ENCODE measurements at regions not wholly inside any gene's neighbourhood (a gene's known extent, or its start where the extent isn't known, plus 50 kb on each side); places are given as distances from the start of the nearest gene placed in this dataset.

GRCh38 chr7:46854958-46855473 lies 726.9 kb downstream of the TNS3 start:
- no peak overlapping the region for H2BK120ac ChIP-seq (replicated peaks; ENCODE audit: low read depth, low read length)
- CTCF ChIA-PET (ENCODE audit: partially characterized antibody) = no interaction called here
- H3K36me3 ChIP-seq (ENCODE audit: control insufficient read depth in 2 of 4, insufficient read depth in 4 of 4, low read length in 3 of 4) = no peaks in the 10 kb centered on the region
- H2BK5ac ChIP-seq (ENCODE audit: low read depth, low read length) = no peak overlapping the region
- 90% methylated on average over 1 of the region's 1 CpG; no CpG with 5 or more reads in 1 of the 2 experiments for WGBS, 2 experiments (ENCODE audit: extremely low coverage in 1 of 2, insufficient coverage in 1 of 2, insufficient read length in 1 of 2, insufficient replicate concordance in 2 of 2, low coverage in 1 of 2, low lambda C conversion rate in 2 of 2, missing lambda C conversion rate in 1 of 2)
- H3K9me3 ChIP-seq (ENCODE audit: insufficient read depth in 2 of 2, low read depth in 1 of 2, low read length in 1 of 2) = no peaks in the 10 kb centered on the region
- no peak overlapping the region for H3K4me3 ChIP-seq (ENCODE audit: extremely low read depth in 1 of 4, insufficient read depth in 2 of 4, low read depth in 3 of 4, low read length in 4 of 4)
- H3K56ac ChIP-seq (replicated peaks; ENCODE audit: insufficient read length, low read depth, low read length) = no peak overlapping the region
- no peaks in the 10 kb centered on the region for H4K20me1 ChIP-seq (replicated peaks in 1 of 2; ENCODE audit: control insufficient read depth in 1 of 2, insufficient read depth in 2 of 2, low read length in 2 of 2)
- H2AFZ ChIP-seq (ENCODE audit: low read length) = no peak overlapping the region
- no peak overlapping the region for H3K14ac ChIP-seq (ENCODE audit: insufficient read length)
- peaks cover 0 to 3% of the 10 kb centered on the region in 2 experiments; a peak in 1 of 4 replicates for H3K79me2 ChIP-seq (ENCODE audit: control insufficient read depth in 1 of 2, insufficient read depth in 2 of 2, low read length in 2 of 2)
- FAIRE-seq (no peak), DNase-seq (ENCODE audit: low read depth in 1 of 2, low spot score in 2 of 2) (no peak)
- H3K23ac ChIP-seq (ENCODE audit: insufficient read length) = no peak overlapping the region
- H2BK12ac ChIP-seq (ENCODE audit: low read depth, low read length) = no peak overlapping the region
- peaks cover 0 to 1% (median 0%) of the 10 kb centered on the region in 4 experiments; a peak in 1 of 7 replicates for H3K27me3 ChIP-seq (replicated peaks in 1 of 4; ENCODE audit: control insufficient read depth in 3 of 4, extremely low read depth in 1 of 4, insufficient read depth in 3 of 4, low read length in 3 of 4)
- H4K5ac ChIP-seq (ENCODE audit: insufficient read length, low read depth, low read length) = no peak overlapping the region
- no peak overlapping the region for H3K4ac ChIP-seq (replicated peaks; ENCODE audit: insufficient read length, low read depth, low read length)
- no peak overlapping the region for H2AK5ac ChIP-seq (ENCODE audit: low read depth, low read length)
- H3K9ac ChIP-seq (replicated peaks in 1 of 4; ENCODE audit: extremely low read depth in 1 of 4, low read depth in 3 of 4, low read length in 3 of 4) = no peak overlapping the region
- H4K8ac ChIP-seq (ENCODE audit: extremely low read depth, insufficient read depth, low read length) = no peak overlapping the region
- H2BK20ac ChIP-seq (ENCODE audit: low read length) = no peak overlapping the region
- POLR2A ChIA-PET (ENCODE audit: partially characterized antibody) = no interaction called here
- H4K91ac ChIP-seq (replicated peaks; ENCODE audit: insufficient read length, low read length) = no peak overlapping the region
- H3K79me1 ChIP-seq (ENCODE audit: low read depth, low read length) = no peaks in the 10 kb centered on the region
- H3K18ac ChIP-seq (ENCODE audit: extremely low read depth, low read length) = no peak overlapping the region
- no peak overlapping the region for H2BK15ac ChIP-seq (ENCODE audit: low read length)
- no peaks in the 10 kb centered on the region for H3K23me2 ChIP-seq (ENCODE audit: low read depth, low read length)
- no peaks in the 10 kb centered on the region for H3K4me1 ChIP-seq (replicated peaks in 1 of 4; ENCODE audit: control insufficient read depth in 3 of 4, insufficient read depth in 4 of 4, low read length in 3 of 4)
- H3K27ac ChIP-seq (ENCODE audit: low read depth, low read length) = no peak overlapping the region
- no peak overlapping the region for H3K4me2 ChIP-seq (ENCODE audit: insufficient read depth in 1 of 2, low read depth in 2 of 2, low read length in 2 of 2)
- TF ChIP-seq EGR1 (IDR thresholded peaks at IDR 0.05; ENCODE audit: borderline replicate concordance, low read depth, low read length) = no peak
- no peak for TF ChIP-seq SIN3A (conservative IDR thresholded peaks at IDR 0.05 in 1 of 2, IDR thresholded peaks at IDR 0.05 in 1 of 2; ENCODE audit: low read depth in 1 of 2, low read length in 2 of 2)
- TF ChIP-seq CBX8 (IDR thresholded peaks at IDR 0.05; ENCODE audit: borderline replicate concordance, low read depth, low read length) = no peak
- no peak for TF ChIP-seq CHD1 (IDR thresholded peaks at IDR 0.05; ENCODE audit: low read depth, low read length)
- no peak for TF ChIP-seq KDM5A (IDR thresholded peaks at IDR 0.05; ENCODE audit: low read length)
- no peak for TF ChIP-seq RAD21 (IDR thresholded peaks at IDR 0.05 in 1 of 2, conservative IDR thresholded peaks at IDR 0.05 in 1 of 2; ENCODE audit: low read depth in 2 of 2, low read length in 2 of 2)
- TF ChIP-seq SIRT6 (IDR thresholded peaks at IDR 0.05; ENCODE audit: low read length) = no peak
- no peak for TF ChIP-seq KDM4A (IDR thresholded peaks at IDR 0.05; ENCODE audit: low read depth, low read length, severe bottlenecking)
- TF ChIP-seq SAP30 (IDR thresholded peaks at IDR 0.05; ENCODE audit: insufficient read depth, insufficient replicate concordance, low read length) = no peak
- no peak for TF ChIP-seq ZNF274 (IDR thresholded peaks at IDR 0.05; ENCODE audit: borderline replicate concordance, extremely low read depth, low read length)
- no peak for TF ChIP-seq GTF2F1 (IDR thresholded peaks at IDR 0.05; ENCODE audit: borderline replicate concordance, low read depth, low read length)
- TF ChIP-seq E2F6 (IDR thresholded peaks at IDR 0.05) = no peak
- TF ChIP-seq SP1 (IDR thresholded peaks at IDR 0.05; ENCODE audit: low read depth, low read length) = no peak
- no peak for TF ChIP-seq JUN (IDR thresholded peaks at IDR 0.05; ENCODE audit: low read depth, low read length)

Data from H1 (cell line).